Endothelial cell of umbilical vein (primary cell): ENCODE measurements at regions not wholly inside any gene's neighbourhood (a gene's known extent, or its start where the extent isn't known, plus 50 kb on each side); places are given as distances from the start of the nearest gene placed in this dataset.

Experiments used
- BruUV-seq: library from RNA; stranded (reverse); fragments of 400-500 nt; replicated peaks from 2 replicates; lab custom pipeline; 2021; lab: Mats Ljungman, UMichigan
- CTCF ChIA-PET: fragments of 300-600, 350-600 bp; sonication (Branson Sonifier 250); formaldehyde crosslinking; loops from one replicate; lab custom pipeline; 2021; ENCODE audit warnings: antibody characterized with exemption, inconsistent platforms; lab: Charles Lee
- POLR2A ChIA-PET: fragments of 300-600, 350-600 bp; sonication (Branson Sonifier 250); formaldehyde crosslinking; loops from one replicate; lab custom pipeline; 2021; ENCODE audit warnings: antibody characterized with exemption, inconsistent platforms; lab: Charles Lee
- DNase-seq: peaks from one replicate; pipeline ENCODE4 v3.0.0-alpha.2; 2011; ENCODE audit warnings: low read depth, low spot score
- FAIRE-seq: peaks from 2 replicates; lab custom pipeline; 2011; peaks lifted over from hg19 to GRCh38; lab: Jason Lieb, UNC
- H2AFZ ChIP-seq: 2 replicates; pipeline ENCODE4 v1.6.0; 2012; ENCODE audit warnings: low read depth, low read length, control low read depth, inconsistent platforms
- H3K27ac ChIP-seq: 2 replicates; pipeline ENCODE4 v1.5.1; 2011; ENCODE audit warnings: low read depth, mild to moderate bottlenecking, control low read depth, low read length, moderate library complexity; ENCODE audit not compliant: insufficient read depth
- H3K27me3 ChIP-seq, 2 experiments: 2 replicates each; pipeline versions ENCODE4 v1.6.0 to v1.6.1; 2011; ENCODE audit warnings: low read length in 2 of 2, mixed read lengths in 1 of 2; ENCODE audit not compliant: control insufficient read depth in 2 of 2, insufficient read depth in 2 of 2
- H3K36me3 ChIP-seq, 2 experiments: 2 replicates in 1 of 2; 3 replicates in 1 of 2; pipeline ENCODE4 v1.5.1; 2011; ENCODE audit warnings: low read length in 2 of 2, mild to moderate bottlenecking in 1 of 2, moderate library complexity in 1 of 2; ENCODE audit not compliant: control insufficient read depth in 2 of 2, insufficient read depth in 2 of 2; ENCODE audit errors: extremely low read depth in 1 of 2
- H3K4me1 ChIP-seq: 3 replicates; pipeline ENCODE4 v1.5.1; 2011; ENCODE audit warnings: mild to moderate bottlenecking, low read length; ENCODE audit not compliant: control insufficient read depth, insufficient read depth; ENCODE audit errors: extremely low read depth
- H3K4me2 ChIP-seq: 2 replicates; pipeline ENCODE4 v1.6.1; 2011; ENCODE audit warnings: low read length, control low read depth, mixed read lengths; ENCODE audit not compliant: insufficient read depth
- H3K4me3 ChIP-seq, 3 experiments: fragments of 200-600 bp in 1 of 3; sonication (generic), shearing (Covaris generic) in 1 of 3; replicated peaks in 1 of 3; 2 replicates each; pipeline ENCODE4 v1.5.1; 2011 to 2016; ENCODE audit warnings: control low read depth in 3 of 3, low read length in 3 of 3, mild to moderate bottlenecking in 2 of 3, inconsistent platforms in 1 of 3, low read depth in 1 of 3, moderate library complexity in 1 of 3; ENCODE audit not compliant: insufficient read depth in 1 of 3
- H3K79me2 ChIP-seq: 2 replicates; pipeline ENCODE4 v1.6.0; 2012; ENCODE audit warnings: low read length, inconsistent platforms; ENCODE audit not compliant: control insufficient read depth, insufficient read depth
- H3K9ac ChIP-seq: replicated peaks from 2 replicates; pipeline ENCODE3; 2011; ENCODE audit warnings: low read length, control low read depth; ENCODE audit not compliant: insufficient read depth; ENCODE audit errors: extremely low read depth
- H3K9me1 ChIP-seq: replicated peaks from 3 replicates; pipeline ENCODE4 v1.6.0; 2011; ENCODE audit warnings: mild to moderate bottlenecking, low read length; ENCODE audit not compliant: control insufficient read depth, insufficient read depth; ENCODE audit errors: extremely low read depth
- H3K9me3 ChIP-seq: replicated peaks from 2 replicates; pipeline ENCODE4 v1.5.1; 2012; ENCODE audit warnings: low read length, inconsistent platforms; ENCODE audit not compliant: control insufficient read depth, insufficient read depth
- H4K20me1 ChIP-seq: replicated peaks from 2 replicates; pipeline ENCODE3; 2011; ENCODE audit warnings: mild to moderate bottlenecking, low read length; ENCODE audit not compliant: control insufficient read depth, insufficient read depth; ENCODE audit errors: extremely low read depth
- CTCF ChIP-seq, 2 donors: IDR thresholded peaks; 1 replicate in 1 of 2; 2 replicates in 1 of 2; pipeline ENCODE4 v1.5.1; 2011; ENCODE audit warnings: low read length in 2 of 2, mild to moderate bottlenecking in 2 of 2, moderate library complexity in 2 of 2, control low read depth in 1 of 2, inconsistent platforms in 1 of 2, low read depth in 1 of 2; ENCODE audit not compliant: insufficient read depth in 1 of 2; ENCODE audit errors: extremely low read depth in 1 of 2
- EZH2 ChIP-seq: IDR thresholded peaks from 2 replicates; pipeline ENCODE4 v1.6.1; 2012; ENCODE audit warnings: borderline replicate concordance, low read depth, mild to moderate bottlenecking, moderate library complexity, low read length, inconsistent platforms; ENCODE audit not compliant: severe bottlenecking
- FOS ChIP-seq: IDR thresholded peaks from 2 replicates; pipeline ENCODE4 v1.6.1; 2011; ENCODE audit warnings: mild to moderate bottlenecking, low read length, moderate library complexity, borderline replicate concordance; ENCODE audit not compliant: insufficient read depth
- GATA2 ChIP-seq: IDR thresholded peaks from 2 replicates; pipeline ENCODE4 v1.7.0; 2011; ENCODE audit warnings: low read depth, mild to moderate bottlenecking, moderate library complexity, mixed read lengths, low read length; ENCODE audit not compliant: insufficient read length, insufficient read depth
- JUN ChIP-seq: IDR thresholded peaks from 2 replicates; pipeline ENCODE4 v1.6.1; 2011; ENCODE audit warnings: borderline replicate concordance, low read depth; ENCODE audit not compliant: insufficient read length, insufficient read depth
- MAX ChIP-seq: IDR thresholded peaks from 2 replicates; pipeline ENCODE4 v1.6.1; 2011; ENCODE audit not compliant: insufficient read depth, insufficient read length
- MYC ChIP-seq: IDR thresholded peaks from one replicate; pipeline ENCODE4 v1.6.1; 2011; ENCODE audit warnings: mild to moderate bottlenecking, low read depth, low read length
- POLR2A ChIP-seq: IDR thresholded peaks from 2 replicates; pipeline ENCODE4 v1.6.1; 2012; ENCODE audit warnings: low read depth, mild to moderate bottlenecking, control low read depth, low read length
- POLR2AphosphoS5 ChIP-seq: IDR thresholded peaks from 2 replicates; pipeline ENCODE4 v1.6.1; 2012; ENCODE audit warnings: low read depth, mild to moderate bottlenecking, control low read depth, low read length, moderate library complexity; ENCODE audit not compliant: insufficient read depth
- dilution Hi-C: fragments of 300-500 bp; cut with MboI; formaldehyde crosslinking; loops from one replicate; pipeline ENCODE4 v1.15.0; 2019; ENCODE audit warnings: low sequenced_read_pairs; ENCODE audit not compliant: extremely low pct_ligation_motif_present
- intact Hi-C: fragments of 100-400 bp; cut with micrococcal nuclease; formaldehyde crosslinking; loops from one replicate; pipeline ENCODE4 v1.10.0; 2022

- no peaks in the 10 kb centered on the region for H3K9me1 ChIP-seq
- no peaks in the 10 kb centered on the region for H3K9me3 ChIP-seq
- dilution Hi-C loops = no loop called here
- intact Hi-C loops = no loop called here
- H3K79me2 ChIP-seq = no peaks in the 10 kb centered on the region
- no peaks in the 10 kb centered on the region for H3K27me3 ChIP-seq
- no peak overlapping the region for H2AFZ ChIP-seq
- no peak overlapping the region for H3K4me3 ChIP-seq
- FAIRE-seq = peak; percentile 4
- no peak overlapping the region for H3K4me2 ChIP-seq
- H3K9ac ChIP-seq = no peak overlapping the region
- BruUV-seq = no TSS peak
- no peaks in the 10 kb centered on the region for H3K4me1 ChIP-seq
- ChIA-PET POLR2A (no interaction called here), CTCF (interaction anchor here (1.2 kb wide), 1 partner anchor 39 kb away, joined by 3 read pairs; no protein-coding TSS in a partner anchor)
- no peaks in the 10 kb centered on the region for H3K36me3 ChIP-seq
- no peak for TF ChIP-seq MYC
- TF ChIP-seq GATA2 = no peak
- no peak for TF ChIP-seq POLR2A
- no peak for TF ChIP-seq MAX
- no peak for TF ChIP-seq EZH2
- TF ChIP-seq FOS = no peak
- no peak for TF ChIP-seq CTCF (IDR thresholded peaks at IDR 0.05; ENCODE audit: extremely low read depth in 1 of 2, insufficient read depth in 1 of 2, low read depth in 1 of 2, low read length in 2 of 2)
- no peak for TF ChIP-seq POLR2AphosphoS5
- no peak for TF ChIP-seq JUN
- DNase-seq = peak; percentile 14
- no peaks in the 10 kb centered on the region for H4K20me1 ChIP-seq
- H3K27ac ChIP-seq = no peak overlapping the region
These were observed 200.7 kb upstream of the RAB4A start for GRCh38 chr1:229070168-229070567.
